IMR-90 (cell line): ENCODE measurements at regions not wholly inside any gene's neighbourhood (a gene's known extent, or its start where the extent isn't known, plus 50 kb on each side); places are given as distances from the start of the nearest gene placed in this dataset.

Source experiments
- ATAC-seq: fragments of 200-7000 bp; cut with Tn5 transposase; 2 replicates; pipeline ENCODE4 v1.9.1; 2020; ENCODE audit warnings: low read depth, mild to moderate bottlenecking, moderate library complexity
- BruUV-seq: library from RNA; stranded (reverse); fragments of 400-500 nt; replicated peaks from 2 replicates; lab custom pipeline; 2021; lab: Mats Ljungman, UMichigan
- CTCF ChIA-PET: fragments of 300-600 bp; formaldehyde crosslinking; extraction: SDS; loops from one replicate; lab custom pipeline; 2021; ENCODE audit warnings: antibody characterized with exemption; lab: Yijun Ruan, JAX
- POLR2A ChIA-PET: fragments of 300-600 bp; sonication (Branson Sonifier 250); formaldehyde crosslinking; loops from one replicate; lab custom pipeline; 2022; ENCODE audit warnings: antibody characterized with exemption; ENCODE audit not compliant: unreplicated experiment; lab: Charles Lee
- DNase-seq: peaks from one replicate; pipeline ENCODE4 v3.0.0; 2013
- H2AFZ ChIP-seq: replicated peaks from 2 replicates; pipeline ENCODE3; 2013; ENCODE audit warnings: low read length, mild to moderate bottlenecking; ENCODE audit not compliant: poor library complexity
- H2AK5ac ChIP-seq: 2 replicates; pipeline ENCODE4 v1.6.1; 2013; ENCODE audit warnings: low read depth, low read length, inconsistent platforms
- H2AK9ac ChIP-seq: replicated peaks from 2 replicates; pipeline ENCODE3; 2013; ENCODE audit warnings: mild to moderate bottlenecking, low read depth, low read length, moderate library complexity; ENCODE audit not compliant: poor library complexity
- H2BK120ac ChIP-seq: 2 replicates; pipeline ENCODE4 v1.6.1; 2013; ENCODE audit warnings: low read depth, low read length, inconsistent platforms
- H2BK15ac ChIP-seq: 3 replicates; pipeline ENCODE4 v1.6.1; 2013; ENCODE audit warnings: low read depth, low read length, inconsistent platforms
- H2BK20ac ChIP-seq: 2 replicates; pipeline ENCODE4 v1.6.1; 2013; ENCODE audit warnings: low read depth, mild to moderate bottlenecking, inconsistent platforms, low read length, moderate library complexity
- H2BK5ac ChIP-seq: 2 replicates; pipeline ENCODE4 v1.6.1; 2013; ENCODE audit warnings: mild to moderate bottlenecking, low read depth, low read length, inconsistent platforms; ENCODE audit not compliant: poor library complexity, severe bottlenecking
- H3K14ac ChIP-seq: replicated peaks from 2 replicates; pipeline ENCODE4 v1.6.1; 2013; ENCODE audit warnings: low read depth, low read length, inconsistent platforms
- H3K18ac ChIP-seq: 2 replicates; pipeline ENCODE4 v1.6.1; 2013; ENCODE audit warnings: low read depth, low read length, control low read depth
- H3K23ac ChIP-seq: 2 replicates; pipeline ENCODE4 v1.6.1; 2013; ENCODE audit warnings: low read depth, low read length, inconsistent platforms
- H3K27ac ChIP-seq: 2 replicates; pipeline ENCODE4 v1.5.1; 2013; ENCODE audit warnings: mild to moderate bottlenecking, control low read depth, low read length; ENCODE audit not compliant: insufficient read depth
- H3K27me3 ChIP-seq: 2 replicates; pipeline ENCODE4 v1.6.1; 2013; ENCODE audit warnings: low read length; ENCODE audit not compliant: control insufficient read depth, insufficient read depth
- H3K36me3 ChIP-seq: 2 replicates; pipeline ENCODE4 v1.6.1; 2013; ENCODE audit warnings: low read length, mixed read lengths; ENCODE audit not compliant: control insufficient read depth, insufficient read depth
- H3K4ac ChIP-seq: 2 replicates; pipeline ENCODE4 v1.6.1; 2013; ENCODE audit warnings: low read depth, low read length, inconsistent platforms
- H3K4me1 ChIP-seq: 2 replicates; pipeline ENCODE4 v1.6.1; 2013; ENCODE audit warnings: low read length, mixed read lengths; ENCODE audit not compliant: control insufficient read depth, insufficient read depth
- H3K4me2 ChIP-seq: 2 replicates; pipeline ENCODE4 v1.6.1; 2013; ENCODE audit warnings: low read depth, mild to moderate bottlenecking, control low read depth, low read length, moderate library complexity
- H3K4me3 ChIP-seq: 2 replicates; pipeline ENCODE4 v1.5.1; 2013; ENCODE audit warnings: low read depth, mild to moderate bottlenecking, control low read depth, low read length, moderate library complexity; ENCODE audit not compliant: insufficient read depth
- H3K56ac ChIP-seq: 2 replicates; pipeline ENCODE4 v1.6.1; 2013; ENCODE audit warnings: low read length, inconsistent platforms; ENCODE audit not compliant: insufficient read depth; ENCODE audit errors: extremely low read depth
- H3K79me1 ChIP-seq, 2 experiments: 2 replicates each; pipeline ENCODE4 v1.6.1; 2013; ENCODE audit warnings: low read length in 2 of 2, inconsistent platforms in 1 of 2, low read depth in 1 of 2
- H3K9ac ChIP-seq: 2 replicates; pipeline ENCODE4 v1.6.1; 2013; ENCODE audit warnings: low read depth, low read length, control low read depth
- H3K9me1 ChIP-seq: 2 replicates; pipeline ENCODE4 v1.6.1; 2013; ENCODE audit warnings: low read length, inconsistent platforms; ENCODE audit not compliant: insufficient read depth
- H3K9me3 ChIP-seq: 2 replicates; pipeline ENCODE4 v1.6.1; 2013; ENCODE audit warnings: low read length; ENCODE audit not compliant: control insufficient read depth, insufficient read depth
- H4K20me1 ChIP-seq: 2 replicates; pipeline ENCODE4 v1.6.1; 2013; ENCODE audit warnings: low read length, inconsistent platforms; ENCODE audit not compliant: insufficient read depth
- H4K5ac ChIP-seq: 2 replicates; pipeline ENCODE4 v1.6.1; 2013; ENCODE audit warnings: mild to moderate bottlenecking, low read depth, low read length, control low read depth
- H4K8ac ChIP-seq, 2 experiments: 2 replicates each; pipeline ENCODE4 v1.6.1; 2013; ENCODE audit warnings: low read depth in 2 of 2, low read length in 2 of 2, control low read depth in 1 of 2, inconsistent platforms in 1 of 2
- H4K91ac ChIP-seq: 2 replicates; pipeline ENCODE4 v1.6.1; 2013; ENCODE audit warnings: low read depth, low read length, inconsistent platforms; ENCODE audit not compliant: insufficient read depth
- CEBPB ChIP-seq: IDR thresholded peaks from 2 replicates; pipeline ENCODE4 v1.6.1; 2012; ENCODE audit warnings: low read depth, low read length, improper control_type of control experiment
- RCOR1 ChIP-seq: IDR thresholded peaks from 2 replicates; pipeline ENCODE4 v1.6.1; 2012; ENCODE audit warnings: mild to moderate bottlenecking, low read length, improper control_type of control experiment; ENCODE audit not compliant: insufficient replicate concordance
- WGBS, 2 experiments: methylation state at CpG; one replicate each; pipeline versions ENCODE4 v1.1.5 to v1.1.7; 2013; ENCODE audit warnings: missing lambda C conversion rate in 2 of 2; ENCODE audit not compliant: insufficient read length in 1 of 2; ENCODE audit errors: extremely low coverage in 2 of 2; 5-methylcytosine and 5-hydroxymethylcytosine counted together
- dilution Hi-C: fragments of 300-500 bp; cut with HindIII; formaldehyde crosslinking; loops from one replicate; pipeline ENCODE4 v1.14.3; 2018; ENCODE audit warnings: low sequenced_read_pairs; ENCODE audit not compliant: unreplicated experiment
- in situ Hi-C: fragments of 300-500 bp; cut with MboI; formaldehyde crosslinking; loops from 3 replicates; pipeline ENCODE4 v1.14.3; 2019; ENCODE audit warnings: low sequenced_read_pairs, inconsistent platforms, mixed read lengths
- intact Hi-C: fragments of 100-400 bp; cut with micrococcal nuclease; formaldehyde crosslinking; loops from 2 replicates; pipeline ENCODE4 v1.10.0; 2022

- Histone ChIP-seq H3K56ac (no peak overlapping the region), H3K36me3 (no peaks in the 10 kb centered on the region), H2AK5ac (no peak overlapping the region), H2BK20ac (no peak overlapping the region), H3K18ac (peak overlapping the region; percentile 72; the same call in 1 of the 2 replicates), H3K23ac (no peak overlapping the region), H4K8ac (no peak overlapping the region), H3K4me2 (no peak overlapping the region), H3K9ac (no peak overlapping the region), H3K27me3 (no peaks in the 10 kb centered on the region), H2BK120ac (peak overlapping the region; percentile 9; the same call in 1 of the 2 replicates), H3K4ac (no peak overlapping the region), H3K27ac (peak overlapping the region; percentile 19; the same call in 1 of the 2 replicates), H4K91ac (no peak overlapping the region), H2BK15ac (no peak overlapping the region), H3K9me3 (no peaks in the 10 kb centered on the region), H4K5ac (peak overlapping the region; percentile 36; the same call in 1 of the 2 replicates), H3K4me3 (no peak overlapping the region), H4K20me1 (no peaks in the 10 kb centered on the region), H3K9me1 (no peaks in the 10 kb centered on the region), H2AFZ (no peak overlapping the region), H2AK9ac (no peak overlapping the region), H2BK5ac (no peak overlapping the region), H3K4me1 (peaks cover 2% of the 10 kb centered on the region; the same call in 1 of the 2 replicates), H3K79me1 (no peaks in the 10 kb centered on the region), H3K14ac (no peak overlapping the region; the same call in 1 of the 2 replicates)
- TF ChIP-seq RCOR1 (no peak), CEBPB (peak; percentile 86)
- BruUV-seq, result no TSS peak
- POLR2A ChIA-PET, result no interaction called here
- no CpG with 5 or more reads among the region's 6 CpGs for WGBS, 2 experiments
- CTCF ChIA-PET, result no interaction called here
- ATAC-seq (peak; percentile 40; the same call in 1 of the 2 replicates), DNase-seq (peak; percentile 8)
- dilution Hi-C loops (no loop called here), intact Hi-C loops (no loop called here), in situ Hi-C loops (no loop called here)
Measured at GRCh38 chr9:115495052-115495635, 377.2 kb upstream of the TNC start.
